Upper lobe of left lung (tissue), 6 donors: ENCODE measurements at regions not wholly inside any gene's neighbourhood (a gene's known extent, or its start where the extent isn't known, plus 50 kb on each side); places are given as distances from the start of the nearest gene placed in this dataset.
"Not testable (repeated sequence)": the region's sequence is repeated elsewhere in the genome, so short reads cannot be mapped to it uniquely, and the experiment has no call there.

Experiments
- ATAC-seq, 2 donors: fragments of 200-7000 bp; cut with Tn5 transposase; one replicate each; pipeline ENCODE4 v1.9.1; 2022; ENCODE audit warnings: mild to moderate bottlenecking in 2 of 2, moderate library complexity in 2 of 2; ENCODE audit not compliant: low FRiP score in 2 of 2
- DNase-seq, 2 donors: peaks; one replicate each; pipeline ENCODE4 v3.0.0-alpha.2; 2019 to 2020
- H3K27ac ChIP-seq, 4 donors: fragments of 200-600 bp; sonication (generic); one replicate each; pipeline ENCODE4 v1.5.1; 2016 to 2019
- H3K27me3 ChIP-seq, 4 donors: fragments of 200-600 bp; sonication (generic); one replicate each; pipeline ENCODE4 v1.5.1; 2017 to 2019
- H3K36me3 ChIP-seq, 4 donors: fragments of 200-600 bp; sonication (generic); one replicate each; pipeline ENCODE4 v1.5.1; 2016 to 2019
- H3K4me1 ChIP-seq, 4 donors: fragments of 200-600 bp; sonication (generic); one replicate each; pipeline ENCODE4 v1.5.1; 2018 to 2019
- H3K4me3 ChIP-seq, 4 donors: fragments of 200-600 bp; sonication (generic); one replicate each; pipeline ENCODE4 v1.5.1; 2017 to 2019; ENCODE audit warnings: mild to moderate bottlenecking in 2 of 4, moderate library complexity in 1 of 4
- H3K9me3 ChIP-seq, 4 donors: fragments of 200-600 bp; sonication (generic); one replicate each; pipeline ENCODE4 v1.5.1; 2018 to 2019
- CTCF ChIP-seq, 6 experiments: fragments of 450-650 bp in 4 of 6; fragments of 200-600 bp in 2 of 6; sonication (generic) in 2 of 6; IDR thresholded peaks; one replicate each; pipeline ENCODE4 v1.5.1; 2016 to 2019; ENCODE audit warnings: antibody characterized with exemption in 6 of 6
- EP300 ChIP-seq, 4 donors: sonication (generic); formaldehyde crosslinking; IDR thresholded peaks; one replicate each; pipeline ENCODE4 v1.5.1; 2017; ENCODE audit warnings: antibody characterized with exemption in 4 of 4, control low read depth in 2 of 4
- POLR2A ChIP-seq, 4 donors: fragments of 450-650 bp; IDR thresholded peaks; one replicate each; pipeline ENCODE4 v1.5.1; 2016 to 2017; ENCODE audit warnings: antibody characterized with exemption in 4 of 4, mild to moderate bottlenecking in 2 of 4
- POLR2AphosphoS5 ChIP-seq, 2 donors: sonication (generic); formaldehyde crosslinking; IDR thresholded peaks; one replicate each; pipeline ENCODE4 v1.5.1; 2017; ENCODE audit warnings: antibody characterized with exemption in 2 of 2
- WGBS, 2 donors: methylation state at CpG; one replicate each; pipeline ENCODE4 v1.1.5; 2017 to 2018; 5-methylcytosine and 5-hydroxymethylcytosine counted together
- donor health status: DM: no; HTN: no; CAD: no; lungs with moderate emphysema.
- donor health status: DM: no; HTN: yes; CAD: no; lungs with severe emphysema.

- no peak for DNase-seq
- H3K27ac ChIP-seq, result no peak overlapping the region
- no peaks in the 10 kb centered on the region for H3K36me3 ChIP-seq
- no peaks in the 10 kb centered on the region for H3K27me3 ChIP-seq
- no peak for TF ChIP-seq POLR2AphosphoS5 (IDR thresholded peaks at IDR 0.05)
- TF ChIP-seq CTCF (IDR thresholded peaks at IDR 0.05), result no peak
- TF ChIP-seq POLR2A (IDR thresholded peaks at IDR 0.05), result no peak
- no peak for TF ChIP-seq EP300 (IDR thresholded peaks at IDR 0.05)
- 93 to 97% methylated on average over 3 of the region's 3 CpGs for WGBS, 2 donors
- no peaks in the 10 kb centered on the region for H3K9me3 ChIP-seq
- peaks cover 2 to 7% (median 4%) of the 10 kb centered on the region in 4 donors for H3K4me1 ChIP-seq
- ATAC-seq, result no peak
- no peak overlapping the region for H3K4me3 ChIP-seq
Measured at GRCh38 chr11:110358336-110358735, 61.9 kb upstream of the RDX start.

GRCh38 chr11:110360781-110361408 lies 64.5 kb upstream of the RDX start:
- not testable (repeated sequence) for ATAC-seq

GRCh38 chr11:110362971-110363509 lies 66.6 kb upstream of the RDX start:
- Histone ChIP-seq H3K4me3 (no peak overlapping the region), H3K36me3 (no peaks in the 10 kb centered on the region), H3K4me1 (peaks cover 19 to 27% (median 23%) of the 10 kb centered on the region in 4 donors), H3K9me3 (no peaks in the 10 kb centered on the region), H3K27me3 (no peaks in the 10 kb centered on the region), H3K27ac (peak overlapping the region; percentile 60 to 72 (median 66))
- no peak for ATAC-seq
- DNase-seq, result peak in 1 of 2 donors; percentile 44
- peak in 1 of 2 donors; percentile 37 for TF ChIP-seq POLR2AphosphoS5 (IDR thresholded peaks at IDR 0.05)
- TF ChIP-seq CTCF (IDR thresholded peaks at IDR 0.05), result no peak
- no peak for TF ChIP-seq POLR2A (IDR thresholded peaks at IDR 0.05)
- TF ChIP-seq EP300 (IDR thresholded peaks at IDR 0.05), result peak in 1 of 4 donors; percentile 25
- WGBS, 2 donors, result 15 to 30% methylated on average over 6 of the region's 6 CpGs

More at GRCh38 chr11:110360781-110361408, 64.5 kb upstream of the RDX start:
- not testable (repeated sequence) for H3K36me3 ChIP-seq, H3K27ac ChIP-seq, DNase-seq, H3K9me3 ChIP-seq, H3K27me3 ChIP-seq, H3K4me3 ChIP-seq
- H3K4me1 ChIP-seq, result peaks cover 9 to 14% (median 12%) of the 10 kb centered on the region in 4 donors
- 88 to 96% methylated on average over 3 of the region's 3 CpGs for WGBS, 2 donors

GRCh38 chr11:110366291-110366690 lies 63.5 kb upstream of the FDX1 start:
- ATAC-seq (peak; percentile 70 to 92), DNase-seq (peak in 1 of 2 donors; percentile 91)
- WGBS, 2 donors, result 38 to 40% methylated on average over 6 of the region's 6 CpGs
- Histone ChIP-seq H3K27ac (peak overlapping the region; percentile 21 to 76 (median 60)), H3K4me3 (no peak overlapping the region), H3K9me3 (no peaks in the 10 kb centered on the region), H3K4me1 (peaks cover 19 to 27% (median 23%) of the 10 kb centered on the region in 4 donors), H3K27me3 (no peaks in the 10 kb centered on the region), H3K36me3 (no peaks in the 10 kb centered on the region)
- TF ChIP-seq CTCF (IDR thresholded peaks at IDR 0.05), result no peak
- TF ChIP-seq POLR2AphosphoS5 (IDR thresholded peaks at IDR 0.05), result peak in 1 of 2 donors; percentile 59
- peak in 1 of 4 donors; percentile 12 for TF ChIP-seq POLR2A (IDR thresholded peaks at IDR 0.05)
- TF ChIP-seq EP300 (IDR thresholded peaks at IDR 0.05), result no peak

- no peaks in the 10 kb centered on the region for H3K9me3 ChIP-seq
- ATAC-seq (no peak), DNase-seq (no peak)
- WGBS, 2 donors, result 46 to 69% methylated on average over 2 of the region's 2 CpGs
- peak overlapping the region in 3 of 4 donors; percentile 57 to 76 (median 62) for H3K27ac ChIP-seq
- no peak overlapping the region for H3K4me3 ChIP-seq
- no peaks in the 10 kb centered on the region for H3K27me3 ChIP-seq
- TF ChIP-seq POLR2A (IDR thresholded peaks at IDR 0.05) (no peak), CTCF (IDR thresholded peaks at IDR 0.05) (peak in 1 of 6 experiments; percentile 31)
- peaks cover 19 to 27% (median 23%) of the 10 kb centered on the region in 4 donors for H3K4me1 ChIP-seq
- no peaks in the 10 kb centered on the region for H3K36me3 ChIP-seq
Measured at GRCh38 chr11:110367571-110367970, 62.2 kb upstream of the FDX1 start.
